GM23248 (cell line): ENCODE measurements at regions not wholly inside any gene's neighbourhood (a gene's known extent, or its start where the extent isn't known, plus 50 kb on each side); places are given as distances from the start of the nearest gene placed in this dataset.

Experiments used
- EZH2 ChIP-seq: fragments of 200-600 bp; sonication (generic); IDR thresholded peaks from 2 replicates; pipeline ENCODE4 v1.6.1; 2018; ENCODE audit warnings: antibody characterized with exemption, mild to moderate bottlenecking; ENCODE audit not compliant: insufficient read depth, poor library complexity, severe bottlenecking
- EZH2phosphoT487 ChIP-seq: fragments of 200-600 bp; sonication (generic); IDR thresholded peaks from 2 replicates; pipeline ENCODE4 v1.6.1; 2018; ENCODE audit warnings: antibody characterized with exemption, moderate library complexity, mild to moderate bottlenecking, low read depth; ENCODE audit not compliant: insufficient read depth

DNA sequence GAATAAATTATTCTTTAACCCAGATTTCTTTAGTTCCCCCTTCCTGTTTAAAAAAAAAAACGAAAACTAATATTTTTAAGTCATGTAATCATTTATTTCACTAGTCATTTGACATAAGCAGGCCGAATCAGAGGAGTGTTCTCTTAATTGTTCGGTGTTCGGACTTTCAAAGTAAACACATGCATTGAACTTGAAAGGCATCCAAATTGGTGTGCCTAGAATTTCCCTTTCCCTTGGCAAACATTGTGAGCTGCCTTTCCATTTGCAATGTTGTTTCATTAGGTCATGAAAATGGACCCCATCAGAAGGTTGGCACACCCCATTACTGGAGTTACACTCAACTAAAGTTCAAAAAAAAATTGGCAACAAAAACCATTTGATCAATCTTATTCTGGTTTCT is 283.0 kb upstream of the MARCKS start:
- TF ChIP-seq EZH2phosphoT487 (no peak), EZH2 (no peak)
